Activated naive CD4-positive, alpha-beta T cell treated with anti-CD3 and anti-CD28 coated beads, Interleukin-2, amount 50 U/mL, for 24 hours (primary cell): ENCODE measurements at regions not wholly inside any gene's neighbourhood (a gene's known extent, or its start where the extent isn't known, plus 50 kb on each side); places are given as distances from the start of the nearest gene placed in this dataset.

ENCODE experiments used
- H3K27ac Mint-ChIP-seq: one replicate; pipeline ENCODE4 v1.8.0; 2021; ENCODE audit warnings: mild to moderate bottlenecking, mixed read lengths
- H3K27me3 Mint-ChIP-seq: one replicate; pipeline ENCODE4 v1.8.0; 2021; ENCODE audit warnings: mixed read lengths
- H3K36me3 Mint-ChIP-seq: one replicate; pipeline ENCODE4 v1.8.0; 2021; ENCODE audit warnings: mixed read lengths
- H3K4me1 Mint-ChIP-seq: one replicate; pipeline ENCODE4 v1.8.0; 2021; ENCODE audit warnings: mixed read lengths
- H3K4me3 Mint-ChIP-seq: one replicate; pipeline ENCODE4 v1.8.0; 2021; ENCODE audit warnings: mild to moderate bottlenecking, mixed read lengths
- H3K9me3 Mint-ChIP-seq: one replicate; pipeline ENCODE4 v1.8.0; 2021; ENCODE audit warnings: mixed read lengths

DNA sequence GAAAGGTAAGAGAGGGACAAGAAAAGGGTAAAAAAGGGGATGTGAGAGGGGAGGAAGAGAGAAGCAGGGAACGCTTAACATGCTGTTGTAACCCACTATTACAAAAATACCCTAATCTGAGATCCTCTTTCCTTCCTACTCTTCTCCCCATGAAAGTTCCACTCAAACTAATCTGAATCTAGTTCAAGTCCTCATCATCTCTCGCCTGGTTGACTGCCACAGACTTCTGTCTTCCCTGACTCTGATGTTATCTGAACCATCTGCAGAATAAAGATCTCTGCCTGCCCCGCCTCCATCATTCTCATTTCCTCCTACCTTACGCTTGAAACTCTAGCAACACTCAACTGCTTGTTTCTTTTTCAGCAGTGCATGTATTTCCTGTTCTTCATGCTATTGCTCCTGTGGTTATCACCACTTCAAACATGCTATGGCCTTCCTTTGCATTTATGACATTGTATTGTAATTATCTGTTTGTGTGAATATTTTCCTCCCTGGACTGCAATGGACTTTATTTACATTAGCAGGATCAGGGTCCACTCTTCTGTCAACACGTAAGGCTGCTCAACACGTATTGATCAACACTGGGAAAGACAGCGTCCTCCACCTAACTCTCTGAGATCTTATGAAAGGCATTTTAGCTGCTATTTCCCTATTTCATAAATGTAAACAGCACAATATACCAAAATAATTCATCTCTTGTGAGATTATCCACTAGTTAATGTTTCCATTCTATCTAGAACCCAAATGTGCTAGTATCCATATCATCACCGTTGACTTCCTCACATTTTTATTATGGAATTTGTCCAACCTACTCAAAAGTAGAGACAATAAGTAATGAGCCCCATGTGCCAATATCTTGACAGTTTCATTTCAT is 215.5 kb upstream of the USP25 start:
- peaks cover 5% of the 10 kb centered on the region for H3K9me3 Mint-ChIP-seq
- no peaks in the 10 kb centered on the region for H3K36me3 Mint-ChIP-seq
- H3K27ac Mint-ChIP-seq, result peak overlapping the region; percentile 84
- peak overlapping the region; percentile 71 for H3K4me3 Mint-ChIP-seq
- H3K27me3 Mint-ChIP-seq, result no peaks in the 10 kb centered on the region
- peaks cover 38% of the 10 kb centered on the region for H3K4me1 Mint-ChIP-seq

DNA sequence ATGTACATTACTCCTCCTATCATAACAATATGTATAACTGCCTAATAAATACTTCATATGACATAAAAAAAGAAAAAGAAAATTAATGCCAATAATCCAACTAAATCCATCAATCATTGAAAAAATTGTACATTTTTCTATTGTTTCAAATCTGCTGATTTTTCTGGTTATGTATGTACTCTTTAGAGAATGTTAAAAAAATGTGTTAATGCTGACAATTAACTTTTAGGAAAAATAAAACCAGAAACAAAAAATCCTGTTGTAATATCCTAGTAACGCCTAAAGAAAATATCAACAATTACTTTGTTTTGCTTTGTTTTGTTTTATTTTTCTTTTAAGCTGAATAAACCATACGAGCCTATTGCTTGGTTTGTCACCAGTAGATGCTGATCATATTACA is 213.9 kb upstream of the USP25 start:
- Mint-ChIP-seq H3K4me1 (peaks cover 49% of the 10 kb centered on the region), H3K27me3 (no peaks in the 10 kb centered on the region), H3K4me3 (no peak overlapping the region), H3K36me3 (no peaks in the 10 kb centered on the region), H3K9me3 (peaks cover 5% of the 10 kb centered on the region), H3K27ac (no peak overlapping the region)

DNA sequence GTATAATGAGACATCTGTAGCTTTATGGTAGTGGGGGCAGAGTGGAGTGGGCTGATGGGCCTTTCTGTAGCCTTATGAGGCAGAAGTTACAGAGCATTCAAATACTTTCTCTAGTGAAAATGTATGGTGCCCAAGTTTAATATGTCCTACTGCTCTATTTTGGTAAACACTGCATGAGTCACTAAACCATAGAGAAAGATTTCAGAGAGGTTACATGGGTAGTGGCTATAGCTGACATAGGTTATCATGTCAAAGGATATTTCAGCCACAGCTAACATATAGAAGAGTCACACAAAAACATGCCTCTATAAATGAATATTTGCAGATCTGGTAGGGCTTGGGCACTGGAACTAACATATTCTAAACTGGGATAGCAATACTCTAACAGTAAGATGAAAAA is 212.4 kb upstream of the USP25 start:
- H3K4me3 Mint-ChIP-seq, result no peak overlapping the region
- H3K9me3 Mint-ChIP-seq, result no peaks in the 10 kb centered on the region
- H3K27me3 Mint-ChIP-seq, result no peaks in the 10 kb centered on the region
- H3K4me1 Mint-ChIP-seq, result peaks cover 49% of the 10 kb centered on the region
- no peaks in the 10 kb centered on the region for H3K36me3 Mint-ChIP-seq
- peak overlapping the region; percentile 68 for H3K27ac Mint-ChIP-seq

DNA sequence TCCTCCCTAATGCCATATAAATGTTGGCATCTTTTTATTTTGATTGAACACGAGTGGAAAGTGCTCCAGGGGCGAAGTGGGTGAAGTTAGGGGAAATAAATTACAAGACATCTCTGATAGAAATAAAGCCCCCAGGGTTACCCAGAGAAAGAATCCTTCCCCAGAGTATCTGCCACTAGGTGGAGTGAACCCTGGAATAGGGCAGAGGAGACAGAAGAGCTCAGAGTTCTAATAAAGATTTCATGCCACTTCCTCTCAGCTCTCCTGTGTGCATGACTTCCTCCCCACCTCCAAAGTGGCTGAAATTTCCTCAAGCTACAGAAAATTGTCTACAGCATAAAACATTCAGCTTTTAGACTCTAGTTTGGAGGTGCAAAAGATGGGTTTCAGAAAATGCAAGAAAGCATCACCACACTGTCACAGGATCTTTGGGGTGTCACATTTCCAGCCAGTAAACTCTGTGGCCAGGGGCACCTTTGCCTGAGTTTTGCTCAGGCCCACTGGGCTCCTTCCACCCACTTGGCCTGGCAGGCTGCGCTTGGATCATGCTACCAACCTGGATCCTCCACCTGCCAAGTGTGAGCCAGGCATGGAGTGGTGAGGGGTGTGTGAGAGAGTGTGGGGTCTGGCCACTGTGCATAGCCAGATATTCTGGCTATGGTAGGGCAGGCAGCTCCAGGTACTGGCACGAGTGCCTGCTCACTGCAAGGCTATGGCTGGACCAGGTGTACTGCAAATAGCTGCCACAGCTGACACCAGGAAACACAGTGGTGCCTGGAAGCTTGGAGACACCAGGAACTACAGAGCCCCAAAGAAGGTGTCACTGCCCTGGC is 208.8 kb upstream of the USP25 start:
- no peaks in the 10 kb centered on the region for H3K9me3 Mint-ChIP-seq
- no peak overlapping the region for H3K4me3 Mint-ChIP-seq
- no peaks in the 10 kb centered on the region for H3K36me3 Mint-ChIP-seq
- H3K27me3 Mint-ChIP-seq, result no peaks in the 10 kb centered on the region
- peak overlapping the region; percentile 17 for H3K27ac Mint-ChIP-seq
- peaks cover 40% of the 10 kb centered on the region for H3K4me1 Mint-ChIP-seq

DNA sequence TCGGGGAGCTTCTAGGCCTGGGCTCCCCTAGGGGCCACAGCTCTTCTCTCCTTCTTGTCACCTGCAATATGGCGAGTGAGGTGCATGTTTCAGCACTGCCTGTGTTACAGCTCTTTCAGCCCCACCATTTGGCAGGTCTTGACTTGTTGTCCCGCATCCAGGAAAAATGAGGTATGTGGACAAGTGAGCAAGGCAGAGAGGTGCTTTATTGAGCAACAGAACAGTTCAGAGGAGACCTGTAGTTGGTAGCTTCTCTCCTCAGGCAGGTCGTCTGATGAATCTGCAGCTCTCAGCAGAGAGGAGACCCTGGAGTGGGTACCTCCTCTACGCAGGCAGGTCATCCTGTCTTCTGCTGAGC is 208.2 kb upstream of the USP25 start:
- H3K36me3 Mint-ChIP-seq, result no peaks in the 10 kb centered on the region
- H3K27me3 Mint-ChIP-seq, result no peaks in the 10 kb centered on the region
- H3K4me3 Mint-ChIP-seq, result no peak overlapping the region
- peaks cover 46% of the 10 kb centered on the region for H3K4me1 Mint-ChIP-seq
- no peaks in the 10 kb centered on the region for H3K9me3 Mint-ChIP-seq
- H3K27ac Mint-ChIP-seq, result no peak overlapping the region

DNA sequence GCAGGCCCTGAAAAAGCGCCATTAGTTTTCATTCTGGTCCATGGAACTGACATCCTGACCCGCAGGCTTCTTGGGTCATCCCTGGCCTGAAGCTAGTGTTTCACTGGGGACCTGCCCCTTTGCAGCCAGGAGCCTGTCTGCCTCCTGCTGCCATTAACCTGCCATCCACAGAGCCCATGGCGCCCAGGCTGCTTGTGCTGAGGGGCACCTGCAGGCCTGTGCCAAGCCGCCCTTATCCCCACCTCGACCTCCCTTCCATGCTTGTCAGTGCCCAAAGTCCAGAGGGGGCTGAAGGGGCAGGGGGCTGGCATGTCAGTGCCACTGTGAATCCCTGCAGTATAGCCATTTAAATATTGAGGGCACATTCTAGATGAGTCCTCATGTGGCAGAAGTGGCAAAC is 207.6 kb upstream of the USP25 start:
- Mint-ChIP-seq H3K4me1 (peaks cover 50% of the 10 kb centered on the region), H3K27ac (no peak overlapping the region), H3K36me3 (no peaks in the 10 kb centered on the region), H3K9me3 (no peaks in the 10 kb centered on the region), H3K27me3 (no peaks in the 10 kb centered on the region), H3K4me3 (no peak overlapping the region)

DNA sequence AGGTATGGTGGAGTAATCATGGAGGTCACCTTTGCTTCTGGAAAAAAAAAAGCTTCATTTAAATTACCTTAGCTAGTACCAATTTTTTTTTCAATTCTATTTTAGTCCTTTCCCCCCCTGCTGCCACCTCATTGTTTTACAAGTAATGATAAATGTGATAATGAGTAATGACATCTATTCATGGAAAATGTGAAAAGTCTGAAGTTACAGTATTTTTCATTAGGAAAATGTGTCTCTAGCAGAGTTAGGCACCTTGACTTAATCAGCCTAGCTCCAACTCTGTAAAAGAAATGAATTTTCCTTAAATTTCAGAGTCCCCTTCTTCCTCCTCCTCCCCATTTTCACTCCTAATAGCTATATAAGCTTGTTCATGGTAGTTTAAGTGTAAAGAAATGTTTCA is 204.9 kb upstream of the USP25 start:
- H3K4me3 Mint-ChIP-seq, result no peak overlapping the region
- H3K27ac Mint-ChIP-seq, result peak overlapping the region; percentile 91
- H3K36me3 Mint-ChIP-seq, result no peaks in the 10 kb centered on the region
- H3K27me3 Mint-ChIP-seq, result no peaks in the 10 kb centered on the region
- peaks cover 44% of the 10 kb centered on the region for H3K4me1 Mint-ChIP-seq
- no peaks in the 10 kb centered on the region for H3K9me3 Mint-ChIP-seq

DNA sequence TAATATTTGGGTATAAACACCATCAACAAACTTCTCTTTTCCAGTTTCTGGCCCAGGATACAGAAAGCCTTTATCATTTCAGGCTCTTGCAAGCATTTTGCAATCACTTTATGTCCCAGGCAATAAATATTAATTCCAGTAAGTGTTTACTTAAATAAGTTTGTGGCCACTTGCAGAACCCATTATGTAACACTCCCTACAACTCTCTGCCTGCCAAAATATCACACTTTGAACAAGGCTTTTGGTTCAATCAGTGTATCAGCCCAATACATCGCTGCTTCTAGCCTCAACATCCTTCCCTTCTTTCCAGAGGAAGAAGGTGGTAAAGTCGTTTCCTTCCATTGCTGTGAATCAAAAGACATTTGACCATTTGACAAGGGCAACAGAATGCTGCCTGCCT is 203.0 kb upstream of the USP25 start:
- no peak overlapping the region for H3K27ac Mint-ChIP-seq
- H3K4me1 Mint-ChIP-seq, result peaks cover 29% of the 10 kb centered on the region
- no peak overlapping the region for H3K4me3 Mint-ChIP-seq
- H3K36me3 Mint-ChIP-seq, result peaks cover 2% of the 10 kb centered on the region
- H3K27me3 Mint-ChIP-seq, result no peaks in the 10 kb centered on the region
- H3K9me3 Mint-ChIP-seq, result no peaks in the 10 kb centered on the region

DNA sequence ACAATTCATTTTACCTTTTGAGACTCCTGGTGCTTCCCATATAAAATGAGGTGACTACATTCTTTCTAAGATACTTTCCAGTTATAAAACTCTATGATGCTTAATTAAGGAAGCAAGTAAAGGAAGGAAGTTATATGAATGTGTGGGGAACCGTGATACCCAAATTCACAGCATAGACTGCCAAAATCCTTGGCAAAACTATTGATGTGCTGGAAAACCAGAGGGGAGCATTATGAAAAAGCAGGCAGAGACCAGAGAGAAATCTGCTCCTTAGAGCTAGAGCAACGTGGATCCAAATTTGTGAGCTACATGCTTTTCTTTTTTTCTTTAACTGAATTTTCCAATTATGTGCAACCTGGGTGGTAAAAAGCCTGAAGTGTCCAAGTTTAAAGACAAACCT is 201.4 kb upstream of the USP25 start:
- peaks cover 2% of the 10 kb centered on the region for H3K36me3 Mint-ChIP-seq
- no peaks in the 10 kb centered on the region for H3K9me3 Mint-ChIP-seq
- H3K27ac Mint-ChIP-seq, result no peak overlapping the region
- H3K27me3 Mint-ChIP-seq, result no peaks in the 10 kb centered on the region
- no peak overlapping the region for H3K4me3 Mint-ChIP-seq
- H3K4me1 Mint-ChIP-seq, result peaks cover 29% of the 10 kb centered on the region

DNA sequence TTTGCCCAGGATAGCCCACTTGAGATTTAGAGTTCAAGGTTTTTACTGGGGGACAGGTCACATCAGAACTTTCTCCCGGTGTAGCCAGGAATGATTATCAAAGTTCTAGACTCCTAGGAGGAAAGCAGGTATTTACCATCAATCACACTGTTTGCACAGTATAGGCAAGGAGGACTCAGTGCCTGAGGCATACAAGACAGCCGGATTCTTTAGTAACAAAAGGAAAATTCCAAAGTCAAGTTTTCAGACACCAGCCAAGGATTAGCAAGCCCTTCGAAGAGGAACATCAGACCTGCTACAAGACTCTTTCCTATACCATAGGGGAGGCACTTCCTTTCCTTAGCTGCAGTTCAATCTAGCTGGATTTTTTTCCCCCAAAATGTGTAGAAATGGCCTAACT is 197.8 kb upstream of the USP25 start:
- Mint-ChIP-seq H3K4me1 (peaks cover 9% of the 10 kb centered on the region), H3K4me3 (no peak overlapping the region), H3K9me3 (no peaks in the 10 kb centered on the region), H3K27me3 (no peaks in the 10 kb centered on the region), H3K27ac (no peak overlapping the region), H3K36me3 (peaks cover 2% of the 10 kb centered on the region)

DNA sequence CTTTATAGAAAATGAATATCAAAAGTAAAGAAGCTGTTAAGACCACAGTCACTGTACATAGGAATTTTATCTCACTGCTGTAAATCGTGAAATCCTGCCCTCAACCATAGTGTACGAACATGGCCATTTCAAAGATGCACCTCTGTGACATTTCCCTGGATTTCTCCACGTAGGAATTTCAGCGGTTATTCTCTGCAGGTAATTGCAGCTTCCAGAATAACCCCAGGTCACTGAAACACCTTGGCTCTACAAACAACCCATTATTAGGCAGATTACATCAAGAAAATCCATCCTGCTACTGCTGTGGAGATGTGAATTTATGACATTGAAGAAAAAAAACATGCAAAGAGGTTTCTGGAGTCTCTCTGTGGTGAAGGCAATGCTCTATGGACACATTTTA is 196.2 kb upstream of the USP25 start:
- H3K36me3 Mint-ChIP-seq, result peaks cover 2% of the 10 kb centered on the region
- no peak overlapping the region for H3K27ac Mint-ChIP-seq
- H3K4me3 Mint-ChIP-seq, result no peak overlapping the region
- peaks cover 8% of the 10 kb centered on the region for H3K4me1 Mint-ChIP-seq
- H3K27me3 Mint-ChIP-seq, result no peaks in the 10 kb centered on the region
- H3K9me3 Mint-ChIP-seq, result no peaks in the 10 kb centered on the region

DNA sequence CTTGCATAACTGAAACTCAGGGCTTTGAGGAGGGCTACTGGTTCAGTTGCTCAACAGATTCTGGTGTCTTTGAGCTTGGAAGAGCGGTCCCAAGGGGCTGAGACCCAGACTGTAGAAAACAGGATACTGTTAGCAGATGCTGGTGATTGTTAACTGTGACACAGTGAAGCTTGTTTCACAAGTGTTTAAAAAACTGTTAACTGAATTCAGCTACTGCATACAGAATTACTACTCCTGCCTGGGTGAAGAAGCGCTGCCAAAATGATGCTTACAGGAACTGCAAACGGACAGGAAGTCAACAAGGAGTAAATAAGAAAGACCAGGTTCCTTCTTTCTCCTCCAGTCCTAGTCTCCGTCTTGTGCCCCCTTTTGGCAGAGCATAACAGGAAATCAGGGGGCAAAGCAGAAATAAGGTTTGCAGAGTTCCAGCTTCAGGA is 195.3 kb upstream of the USP25 start:
- Mint-ChIP-seq H3K27me3 (no peaks in the 10 kb centered on the region), H3K4me1 (peaks cover 8% of the 10 kb centered on the region), H3K27ac (no peak overlapping the region), H3K4me3 (no peak overlapping the region), H3K36me3 (peaks cover 2% of the 10 kb centered on the region), H3K9me3 (no peaks in the 10 kb centered on the region)

DNA sequence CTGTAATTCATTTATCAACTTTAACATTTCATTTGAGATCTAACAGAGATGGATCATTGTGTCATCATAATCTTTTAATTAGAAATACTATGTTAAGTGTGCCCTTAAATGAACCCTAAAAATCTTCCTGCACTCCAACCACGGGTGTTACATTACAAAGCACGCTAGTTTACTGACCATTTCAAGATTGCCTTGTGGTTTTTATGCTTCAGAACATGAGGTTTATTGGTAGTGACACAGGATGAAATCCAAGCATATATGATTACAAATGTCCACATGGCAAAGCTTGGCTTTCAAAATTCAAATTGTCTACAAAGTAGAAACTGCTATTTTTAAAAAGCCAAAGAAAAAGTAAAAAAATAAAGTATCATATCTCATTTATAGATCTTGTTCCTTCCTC is 190.4 kb upstream of the USP25 start:
- H3K4me3 Mint-ChIP-seq, result no peak overlapping the region
- no peak overlapping the region for H3K27ac Mint-ChIP-seq
- H3K4me1 Mint-ChIP-seq, result peaks cover 4% of the 10 kb centered on the region
- H3K36me3 Mint-ChIP-seq, result no peaks in the 10 kb centered on the region
- H3K9me3 Mint-ChIP-seq, result no peaks in the 10 kb centered on the region
- no peaks in the 10 kb centered on the region for H3K27me3 Mint-ChIP-seq

DNA sequence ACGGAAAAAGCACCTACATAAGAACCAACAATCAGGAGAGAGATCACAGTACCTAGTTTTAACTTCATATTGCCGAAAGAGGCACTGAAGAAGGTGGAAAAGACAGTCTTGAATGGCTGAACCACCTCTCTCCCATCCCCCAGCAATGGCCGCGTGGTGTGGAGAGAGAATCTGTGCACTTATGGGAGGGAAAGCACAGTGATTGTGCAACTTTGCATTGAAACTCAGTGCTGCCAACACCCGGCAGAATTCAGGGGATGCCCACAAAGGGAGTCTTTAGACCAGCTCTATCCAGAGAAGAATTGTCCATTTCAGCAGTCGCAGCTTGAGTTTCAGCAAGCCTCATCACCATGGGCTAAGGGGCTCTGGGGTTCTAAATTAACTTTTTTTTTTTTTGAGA is 186.3 kb upstream of the USP25 start:
- Mint-ChIP-seq H3K4me3 (no peak overlapping the region), H3K27ac (no peak overlapping the region), H3K27me3 (no peaks in the 10 kb centered on the region), H3K36me3 (peaks cover 2% of the 10 kb centered on the region), H3K9me3 (no peaks in the 10 kb centered on the region), H3K4me1 (no peaks in the 10 kb centered on the region)

DNA sequence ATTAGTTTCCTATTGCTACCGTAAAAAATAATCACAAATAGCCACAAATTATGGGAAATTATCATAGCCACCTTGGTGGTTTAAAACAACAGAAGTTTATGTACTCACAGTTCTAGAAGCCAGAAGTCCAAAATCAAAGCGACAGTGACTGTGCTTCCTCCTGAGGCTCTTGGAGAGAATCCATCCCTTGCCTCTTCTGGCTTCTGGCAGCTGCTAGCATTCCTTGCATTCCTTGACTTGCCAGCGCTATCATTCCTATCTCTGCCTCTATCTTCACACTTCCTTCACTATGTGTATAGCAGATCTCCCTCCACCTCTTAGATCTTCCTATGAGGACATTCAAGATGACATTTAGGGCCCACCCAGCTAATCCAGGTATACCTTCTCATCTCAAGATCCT is 180.1 kb upstream of the USP25 start:
- Mint-ChIP-seq H3K4me3 (no peak overlapping the region), H3K36me3 (peaks cover 2% of the 10 kb centered on the region), H3K27ac (no peak overlapping the region), H3K9me3 (no peaks in the 10 kb centered on the region), H3K4me1 (peaks cover 15% of the 10 kb centered on the region), H3K27me3 (no peaks in the 10 kb centered on the region)

DNA sequence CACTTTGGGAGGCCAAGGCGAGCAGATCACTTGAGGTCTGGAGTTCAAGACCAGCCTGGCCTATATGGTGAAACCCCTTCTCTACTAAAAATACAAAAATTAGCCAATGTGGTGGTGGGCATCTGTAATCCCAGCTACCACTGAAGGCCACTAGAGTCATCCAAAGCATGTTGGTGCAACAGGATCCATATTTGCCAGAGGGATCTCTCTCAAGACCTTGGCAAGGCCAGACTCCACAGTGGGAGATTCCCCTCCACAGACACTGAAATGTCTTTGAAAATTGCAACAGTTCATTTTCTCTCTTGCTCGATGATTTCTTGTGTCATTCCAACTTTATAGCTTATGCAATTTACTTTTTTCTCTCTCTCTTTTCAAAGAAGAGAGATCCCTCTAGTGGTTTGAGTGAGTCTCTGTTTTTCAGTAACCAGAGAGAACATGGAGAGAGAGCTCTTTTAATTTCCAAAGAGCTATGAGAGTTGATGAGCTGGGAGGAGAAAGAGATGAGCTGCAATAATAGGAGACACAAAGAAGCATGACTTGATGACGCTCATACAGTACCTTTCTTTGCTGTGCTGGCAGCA is 176.8 kb upstream of the USP25 start:
- Mint-ChIP-seq H3K4me3 (no peak overlapping the region), H3K9me3 (no peaks in the 10 kb centered on the region), H3K27me3 (no peaks in the 10 kb centered on the region), H3K4me1 (peaks cover 15% of the 10 kb centered on the region), H3K36me3 (no peaks in the 10 kb centered on the region), H3K27ac (peak overlapping the region; percentile 8)
